ENCODE measurements at regions not wholly inside any gene's neighbourhood (a gene's known extent, or its start where the extent isn't known, plus 50 kb on each side); places are given as distances from the start of the nearest gene placed in this dataset.

DNA sequence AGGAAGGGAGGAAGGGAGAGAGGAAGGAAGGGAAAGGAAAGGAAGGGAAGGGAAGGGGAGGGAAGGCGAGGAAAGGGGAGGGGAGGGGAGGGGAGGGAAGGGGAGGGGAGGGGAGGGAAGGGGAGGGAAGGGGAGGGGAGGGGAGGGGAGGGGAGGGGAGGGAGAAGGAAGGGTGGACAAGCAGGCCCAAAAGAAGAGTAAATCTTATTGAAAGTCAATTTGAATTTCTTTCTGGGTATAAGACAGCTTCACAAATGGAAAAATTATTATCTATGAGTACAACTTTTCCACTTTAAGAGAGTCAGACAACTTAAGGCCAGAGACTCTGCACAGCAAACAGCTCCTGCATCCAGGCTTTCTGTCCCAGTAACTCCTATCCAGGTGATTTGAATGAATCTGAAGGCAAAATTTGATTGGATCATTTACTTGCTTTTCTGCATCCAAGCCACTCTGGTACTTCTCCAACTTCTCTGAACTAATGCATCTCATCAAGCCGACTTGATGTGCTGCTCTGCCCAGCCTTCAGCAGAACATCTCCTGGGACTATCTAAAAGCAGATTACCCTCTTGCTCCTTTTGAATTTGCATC lies 363.4 kb upstream of the KIF2A start:
- no peak for ATAC-seq (ENCODE audit: insufficient read depth, low read depth)
- H3K27me3 ChIP-seq (ENCODE audit: insufficient read depth, low read length, poor library complexity): no peaks in the 10 kb centered on the region
- no peak overlapping the region for H2AFZ ChIP-seq (ENCODE audit: low read depth, low read length)
- H3K27ac ChIP-seq (ENCODE audit: low read length): no peak overlapping the region
- H3K4me1 ChIP-seq (ENCODE audit: insufficient read depth, low read length): no peaks in the 10 kb centered on the region
- no peaks in the 10 kb centered on the region for H3K79me2 ChIP-seq (ENCODE audit: insufficient read depth, low read length)
- H3K36me3 ChIP-seq (ENCODE audit: insufficient read depth, low read length): no peaks in the 10 kb centered on the region
- H3K9me3 ChIP-seq (ENCODE audit: insufficient read depth, low read length, severe bottlenecking): no peaks in the 10 kb centered on the region
- TF ChIP-seq, protein P1, sequence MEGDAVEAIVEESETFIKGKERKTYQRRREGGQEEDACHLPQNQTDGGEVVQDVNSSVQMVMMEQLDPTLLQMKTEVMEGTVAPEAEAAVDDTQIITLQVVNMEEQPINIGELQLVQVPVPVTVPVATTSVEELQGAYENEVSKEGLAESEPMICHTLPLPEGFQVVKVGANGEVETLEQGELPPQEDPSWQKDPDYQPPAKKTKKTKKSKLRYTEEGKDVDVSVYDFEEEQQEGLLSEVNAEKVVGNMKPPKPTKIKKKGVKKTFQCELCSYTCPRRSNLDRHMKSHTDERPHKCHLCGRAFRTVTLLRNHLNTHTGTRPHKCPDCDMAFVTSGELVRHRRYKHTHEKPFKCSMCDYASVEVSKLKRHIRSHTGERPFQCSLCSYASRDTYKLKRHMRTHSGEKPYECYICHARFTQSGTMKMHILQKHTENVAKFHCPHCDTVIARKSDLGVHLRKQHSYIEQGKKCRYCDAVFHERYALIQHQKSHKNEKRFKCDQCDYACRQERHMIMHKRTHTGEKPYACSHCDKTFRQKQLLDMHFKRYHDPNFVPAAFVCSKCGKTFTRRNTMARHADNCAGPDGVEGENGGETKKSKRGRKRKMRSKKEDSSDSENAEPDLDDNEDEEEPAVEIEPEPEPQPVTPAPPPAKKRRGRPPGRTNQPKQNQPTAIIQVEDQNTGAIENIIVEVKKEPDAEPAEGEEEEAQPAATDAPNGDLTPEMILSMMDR (IDR thresholded peaks at IDR 0.05; ENCODE audit: borderline replicate concordance, extremely low read depth, low read length, poor library complexity, severe bottlenecking): no peak
- TF ChIP-seq EZH2 (IDR thresholded peaks at IDR 0.05; ENCODE audit: borderline replicate concordance, low read depth, low read length, severe bottlenecking): no peak
- H3K4me2 ChIP-seq (ENCODE audit: insufficient read depth, low read length): no peak overlapping the region
- no peak overlapping the region for H3K4me3 ChIP-seq (ENCODE audit: low read depth in 1 of 2, low read length in 2 of 2)
- no peak for DNase-seq
- no peaks in the 10 kb centered on the region for H4K20me1 ChIP-seq (ENCODE audit: insufficient read depth, low read length)
- no peak overlapping the region for H3K9ac ChIP-seq (ENCODE audit: low read depth, low read length)

DNA sequence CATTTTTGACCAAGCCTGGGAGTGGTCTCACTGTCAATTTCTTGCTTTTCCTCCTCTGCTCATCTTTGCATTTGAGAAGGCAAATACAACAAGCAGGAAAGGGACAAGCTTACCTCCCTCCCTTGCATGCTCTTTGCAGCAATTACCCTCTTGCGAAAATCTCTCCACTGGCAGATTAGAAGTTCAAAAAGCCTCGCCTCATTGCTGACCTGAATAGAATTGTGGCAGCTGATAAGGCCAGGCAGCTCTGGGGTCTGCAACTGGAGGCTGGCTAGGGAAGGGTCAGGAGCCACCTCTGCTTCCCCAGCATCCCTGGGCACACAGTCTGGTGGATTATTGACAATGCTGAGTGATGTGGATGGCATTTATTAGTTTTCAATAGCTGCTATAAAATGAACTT lies 362.3 kb upstream of the KIF2A start:
- no peaks in the 10 kb centered on the region for H3K36me3 ChIP-seq (ENCODE audit: insufficient read depth, low read length)
- no peaks in the 10 kb centered on the region for H3K79me2 ChIP-seq (ENCODE audit: insufficient read depth, low read length)
- ATAC-seq (ENCODE audit: insufficient read depth, low read depth): no peak
- H3K27me3 ChIP-seq (ENCODE audit: insufficient read depth, low read length, poor library complexity): no peaks in the 10 kb centered on the region
- no peak overlapping the region for H2AFZ ChIP-seq (ENCODE audit: low read depth, low read length)
- no peaks in the 10 kb centered on the region for H3K9me3 ChIP-seq (ENCODE audit: insufficient read depth, low read length, severe bottlenecking)
- H3K9ac ChIP-seq (ENCODE audit: low read depth, low read length): no peak overlapping the region
- no peak for DNase-seq
- no peak overlapping the region for H3K4me2 ChIP-seq (ENCODE audit: insufficient read depth, low read length)
- H4K20me1 ChIP-seq (ENCODE audit: insufficient read depth, low read length): no peaks in the 10 kb centered on the region
- no peaks in the 10 kb centered on the region for H3K4me1 ChIP-seq (ENCODE audit: insufficient read depth, low read length)
- TF ChIP-seq, protein P1 (IDR thresholded peaks at IDR 0.05; ENCODE audit: borderline replicate concordance, extremely low read depth, low read length, poor library complexity, severe bottlenecking): no peak
- no peak for TF ChIP-seq EZH2 (IDR thresholded peaks at IDR 0.05; ENCODE audit: borderline replicate concordance, low read depth, low read length, severe bottlenecking)
- no peak overlapping the region for H3K4me3 ChIP-seq (ENCODE audit: low read depth in 1 of 2, low read length in 2 of 2)
- H3K27ac ChIP-seq (ENCODE audit: low read length): no peak overlapping the region

DNA sequence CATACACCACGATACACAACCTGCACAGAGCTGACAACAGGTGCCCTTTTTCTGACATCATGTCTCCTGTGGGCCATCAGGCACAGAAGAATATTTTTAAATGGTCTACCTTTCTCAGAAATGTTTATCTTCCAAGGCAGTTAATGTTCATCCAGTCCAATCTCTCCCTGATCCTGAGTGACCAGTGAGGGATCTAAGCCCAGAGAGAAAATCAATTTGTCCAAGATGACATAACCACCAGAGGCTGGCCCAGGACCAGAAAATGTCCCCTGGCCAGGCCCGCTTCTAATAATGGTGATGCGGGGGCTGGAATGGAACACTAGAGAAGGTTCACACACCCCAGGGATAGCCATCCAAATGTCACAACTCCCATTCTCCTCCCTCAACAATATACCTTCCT lies 357.9 kb upstream of the KIF2A start:
- ATAC-seq (ENCODE audit: insufficient read depth, low read depth) (no peak), DNase-seq (no peak)
- no peaks in the 10 kb centered on the region for H3K36me3 ChIP-seq (ENCODE audit: insufficient read depth, low read length)
- no peaks in the 10 kb centered on the region for H3K4me1 ChIP-seq (ENCODE audit: insufficient read depth, low read length)
- no peak overlapping the region for H3K4me3 ChIP-seq (ENCODE audit: low read depth in 1 of 2, low read length in 2 of 2)
- no peak overlapping the region for H3K9ac ChIP-seq (ENCODE audit: low read depth, low read length)
- H4K20me1 ChIP-seq (ENCODE audit: insufficient read depth, low read length): no peaks in the 10 kb centered on the region
- H3K27ac ChIP-seq (ENCODE audit: low read length): no peak overlapping the region
- TF ChIP-seq, protein P1 (IDR thresholded peaks at IDR 0.05; ENCODE audit: borderline replicate concordance, extremely low read depth, low read length, poor library complexity, severe bottlenecking): no peak
- no peak for TF ChIP-seq EZH2 (IDR thresholded peaks at IDR 0.05; ENCODE audit: borderline replicate concordance, low read depth, low read length, severe bottlenecking)
- H3K4me2 ChIP-seq (ENCODE audit: insufficient read depth, low read length): no peak overlapping the region
- H3K27me3 ChIP-seq (ENCODE audit: insufficient read depth, low read length, poor library complexity): no peaks in the 10 kb centered on the region
- H2AFZ ChIP-seq (ENCODE audit: low read depth, low read length): no peak overlapping the region
- H3K9me3 ChIP-seq (ENCODE audit: insufficient read depth, low read length, severe bottlenecking): no peaks in the 10 kb centered on the region
- H3K79me2 ChIP-seq (ENCODE audit: insufficient read depth, low read length): no peaks in the 10 kb centered on the region
